GM19468 (cell line): ENCODE measurements at regions not wholly inside any gene's neighbourhood (a gene's known extent, or its start where the extent isn't known, plus 50 kb on each side); places are given as distances from the start of the nearest gene placed in this dataset.

Experiments
- ATAC-seq: cut with Tn5 transposase; IDR thresholded peaks from one replicate; pipeline ENCODE4 v1.9.1; 2021; ENCODE audit warnings: mild to moderate bottlenecking, moderate library complexity, moderate number of reproducible peaks; ENCODE audit not compliant: unreplicated experiment; ENCODE audit errors: extremely low read depth

- no peak for ATAC-seq
Observed at GRCh38 chr4:30265716-30266115, 454.5 kb upstream of the PCDH7 start.

GRCh38 chr4:30268370-30268769, 451.8 kb upstream of the PCDH7 start:
- no peak for ATAC-seq

GRCh38 chr4:30269850-30270249, 450.3 kb upstream of the PCDH7 start:
- ATAC-seq, result no peak

- ATAC-seq, result no peak
Observed at GRCh38 chr4:30281986-30282385, 438.2 kb upstream of the PCDH7 start.

- no peak for ATAC-seq
Observed at GRCh38 chr4:30283336-30283735, 436.8 kb upstream of the PCDH7 start.

- no peak for ATAC-seq
Observed at GRCh38 chr4:30294295-30294694, 425.9 kb upstream of the PCDH7 start.

GRCh38 chr4:30295652-30296051, 424.5 kb upstream of the PCDH7 start:
- ATAC-seq, result no peak

- ATAC-seq, result no peak
Observed at GRCh38 chr4:30314001-30314400, 406.2 kb upstream of the PCDH7 start.

- no peak for ATAC-seq
Observed at GRCh38 chr4:30330894-30331652, 389.1 kb upstream of the PCDH7 start.

- ATAC-seq, result no peak
Observed at GRCh38 chr4:30341731-30342130, 378.4 kb upstream of the PCDH7 start.

GRCh38 chr4:30350288-30350687, 369.9 kb upstream of the PCDH7 start:
- ATAC-seq, result no peak

- ATAC-seq, result no peak
Observed at GRCh38 chr4:30354605-30355004, 365.6 kb upstream of the PCDH7 start.

- no peak for ATAC-seq
Observed at GRCh38 chr4:30362436-30362835, 357.7 kb upstream of the PCDH7 start.

GRCh38 chr4:30370105-30370504, 350.1 kb upstream of the PCDH7 start:
- ATAC-seq, result no peak

- ATAC-seq, result peak; percentile 91
Observed at GRCh38 chr4:30380404-30380998, 339.7 kb upstream of the PCDH7 start.

GRCh38 chr4:30385650-30386049, 334.5 kb upstream of the PCDH7 start:
- no peak for ATAC-seq

- no peak for ATAC-seq
Observed at GRCh38 chr4:30386266-30386895, 333.8 kb upstream of the PCDH7 start.

GRCh38 chr4:30395902-30396301, 324.3 kb upstream of the PCDH7 start:
- ATAC-seq, result no peak

- ATAC-seq, result no peak
Observed at GRCh38 chr4:30396772-30397475, 323.2 kb upstream of the PCDH7 start.

GRCh38 chr4:30399476-30399875, 320.7 kb upstream of the PCDH7 start:
- no peak for ATAC-seq

- ATAC-seq, result no peak
Observed at GRCh38 chr4:30402276-30402675, 317.9 kb upstream of the PCDH7 start.
